Body of pancreas (tissue), 4 donors: ENCODE measurements at regions not wholly inside any gene's neighbourhood (a gene's known extent, or its start where the extent isn't known, plus 50 kb on each side); places are given as distances from the start of the nearest gene placed in this dataset.

ENCODE experiments used
- POLR2A ChIP-seq, 3 donors: fragments of 450-650 bp; IDR thresholded peaks; one replicate each; pipeline ENCODE4 v1.6.1; 2016; ENCODE audit warnings: antibody characterized with exemption in 3 of 3, mild to moderate bottlenecking in 2 of 3
- TF ChIP-seq, protein P1 (sequence below), 7 experiments: fragments of 450-650 bp in 4 of 7; fragments of 200-600 bp in 3 of 7; sonication (generic) in 3 of 7; IDR thresholded peaks; one replicate each; pipeline ENCODE4 v1.5.1; 2016 to 2019; ENCODE audit warnings: antibody characterized with exemption in 7 of 7

DNA sequence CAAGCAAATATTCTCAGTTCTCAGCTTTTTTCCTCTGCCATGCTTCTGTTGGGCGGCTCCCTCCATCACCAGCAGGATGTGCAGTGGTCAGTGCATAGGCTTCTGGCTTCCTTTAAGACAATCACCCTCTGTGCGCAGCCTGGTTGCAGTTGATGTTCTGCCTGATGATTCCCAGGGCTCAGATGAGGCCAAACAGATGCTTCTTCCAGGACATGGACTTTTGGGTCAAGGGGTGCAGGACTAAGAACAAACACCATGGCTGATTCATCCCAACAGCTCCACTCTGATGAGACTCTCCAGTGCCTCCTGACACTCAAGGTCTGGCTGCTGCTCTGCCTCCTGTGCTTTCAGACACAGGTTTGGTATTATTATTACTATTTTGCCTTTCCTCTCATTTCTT is 554.8 kb upstream of the CDH4 start:
- TF ChIP-seq, protein P1, sequence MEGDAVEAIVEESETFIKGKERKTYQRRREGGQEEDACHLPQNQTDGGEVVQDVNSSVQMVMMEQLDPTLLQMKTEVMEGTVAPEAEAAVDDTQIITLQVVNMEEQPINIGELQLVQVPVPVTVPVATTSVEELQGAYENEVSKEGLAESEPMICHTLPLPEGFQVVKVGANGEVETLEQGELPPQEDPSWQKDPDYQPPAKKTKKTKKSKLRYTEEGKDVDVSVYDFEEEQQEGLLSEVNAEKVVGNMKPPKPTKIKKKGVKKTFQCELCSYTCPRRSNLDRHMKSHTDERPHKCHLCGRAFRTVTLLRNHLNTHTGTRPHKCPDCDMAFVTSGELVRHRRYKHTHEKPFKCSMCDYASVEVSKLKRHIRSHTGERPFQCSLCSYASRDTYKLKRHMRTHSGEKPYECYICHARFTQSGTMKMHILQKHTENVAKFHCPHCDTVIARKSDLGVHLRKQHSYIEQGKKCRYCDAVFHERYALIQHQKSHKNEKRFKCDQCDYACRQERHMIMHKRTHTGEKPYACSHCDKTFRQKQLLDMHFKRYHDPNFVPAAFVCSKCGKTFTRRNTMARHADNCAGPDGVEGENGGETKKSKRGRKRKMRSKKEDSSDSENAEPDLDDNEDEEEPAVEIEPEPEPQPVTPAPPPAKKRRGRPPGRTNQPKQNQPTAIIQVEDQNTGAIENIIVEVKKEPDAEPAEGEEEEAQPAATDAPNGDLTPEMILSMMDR (IDR thresholded peaks at IDR 0.05): no peak
- TF ChIP-seq POLR2A (IDR thresholded peaks at IDR 0.05): no peak
